Skeletal muscle satellite cell (primary cell): ENCODE measurements at regions not wholly inside any gene's neighbourhood (a gene's known extent, or its start where the extent isn't known, plus 50 kb on each side); places are given as distances from the start of the nearest gene placed in this dataset.

Experiments used
- H3K27me3 ChIP-seq: 2 replicates; pipeline ENCODE4 v1.7.0; 2013; ENCODE audit warnings: low read length; ENCODE audit not compliant: control insufficient read depth, insufficient read depth
- H3K36me3 ChIP-seq: 2 replicates; pipeline ENCODE4 v1.7.0; 2013; ENCODE audit warnings: mild to moderate bottlenecking, control low read depth, low read length; ENCODE audit not compliant: insufficient read depth
- H3K4me1 ChIP-seq: 2 replicates; pipeline ENCODE4 v1.7.0; 2013; ENCODE audit warnings: low read length; ENCODE audit not compliant: control insufficient read depth, insufficient read depth
- H3K4me2 ChIP-seq: 2 replicates; pipeline ENCODE4 v1.7.0; 2013; ENCODE audit warnings: mild to moderate bottlenecking, low read length
- H3K4me3 ChIP-seq: 2 replicates; pipeline ENCODE4 v1.7.0; 2013; ENCODE audit warnings: low read length
- H3K9ac ChIP-seq: 2 replicates; pipeline ENCODE4 v1.7.0; 2013; ENCODE audit warnings: mild to moderate bottlenecking, low read depth, low read length, moderate library complexity
- H3K9me3 ChIP-seq: replicated peaks from 2 replicates; pipeline ENCODE4 v1.7.0; 2013; ENCODE audit warnings: mild to moderate bottlenecking, control low read depth, low read length

- Histone ChIP-seq H3K9me3 (peaks cover 5% of the 10 kb centered on the region), H3K9ac (no peak overlapping the region)
These were observed 499.0 kb downstream of the RWDD3 start for GRCh38 chr1:95733031-95733430.

GRCh38 chr1:95733671-95734070 lies 499.7 kb downstream of the RWDD3 start:
- Histone ChIP-seq H3K27me3 (no peaks in the 10 kb centered on the region), H3K4me1 (no peaks in the 10 kb centered on the region)

More at GRCh38 chr1:95733031-95733430, 499.0 kb downstream of the RWDD3 start:
- H3K4me3 ChIP-seq: no peak overlapping the region
- H3K4me2 ChIP-seq: no peak overlapping the region
- no peaks in the 10 kb centered on the region for H3K36me3 ChIP-seq
- H3K27me3 ChIP-seq: no peaks in the 10 kb centered on the region
- no peaks in the 10 kb centered on the region for H3K4me1 ChIP-seq

DNA sequence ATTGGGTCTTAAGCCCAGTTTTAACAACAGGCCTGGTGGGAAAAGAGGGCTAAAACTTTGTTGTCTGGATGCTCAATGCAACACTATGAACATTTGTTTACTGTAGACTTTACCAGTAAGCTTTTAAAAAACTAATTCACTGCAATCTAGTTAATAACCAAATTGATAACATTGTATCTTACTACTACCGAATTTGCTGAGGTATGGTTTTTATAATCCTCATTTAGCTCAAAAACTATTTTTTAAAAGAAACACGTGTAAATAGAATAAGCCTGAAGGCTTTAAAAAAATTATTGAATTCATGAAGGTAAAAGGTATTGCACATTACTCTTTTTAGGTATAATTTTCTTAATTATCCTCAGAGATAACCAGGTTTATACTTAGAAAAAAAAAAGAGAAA lies 500.6 kb downstream of the RWDD3 start:
- Histone ChIP-seq H3K27me3 (no peaks in the 10 kb centered on the region), H3K9ac (no peak overlapping the region), H3K4me2 (no peak overlapping the region), H3K9me3 (peaks cover 5% of the 10 kb centered on the region), H3K4me3 (no peak overlapping the region), H3K36me3 (no peaks in the 10 kb centered on the region), H3K4me1 (no peaks in the 10 kb centered on the region)

More at GRCh38 chr1:95733671-95734070, 499.7 kb downstream of the RWDD3 start:
- Histone ChIP-seq H3K36me3 (no peaks in the 10 kb centered on the region), H3K4me3 (no peak overlapping the region), H3K4me2 (no peak overlapping the region), H3K9ac (no peak overlapping the region), H3K9me3 (peaks cover 5% of the 10 kb centered on the region)

DNA sequence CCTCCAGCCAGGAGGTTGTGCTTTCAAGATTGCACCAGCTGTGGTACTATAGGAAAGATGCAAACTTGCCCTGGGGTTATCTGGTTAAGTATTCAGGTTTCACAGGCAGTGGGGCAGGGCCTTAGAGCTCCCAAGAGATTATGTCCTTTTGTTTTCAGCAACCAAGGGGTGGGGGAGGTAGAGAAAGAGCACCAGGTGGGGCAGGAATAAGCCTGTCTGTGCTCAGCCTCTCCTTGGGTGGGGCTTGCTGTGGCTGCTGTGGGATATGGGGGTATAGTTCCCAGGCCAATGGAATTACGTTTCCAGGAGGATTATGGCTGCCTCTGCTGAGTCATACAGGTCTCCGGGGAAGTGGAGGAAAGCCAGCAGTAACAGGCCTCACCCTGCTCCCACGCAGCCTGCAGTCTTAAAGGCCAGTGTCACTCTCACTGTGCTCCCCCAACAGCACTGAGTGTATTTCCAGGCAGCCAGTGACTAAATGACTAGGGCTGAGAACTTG lies 508.6 kb downstream of the RWDD3 start:
- H3K4me2 ChIP-seq: no peak overlapping the region
- H3K4me3 ChIP-seq: no peak overlapping the region
- H3K27me3 ChIP-seq: no peaks in the 10 kb centered on the region
- H3K4me1 ChIP-seq: no peaks in the 10 kb centered on the region
- H3K9ac ChIP-seq: no peak overlapping the region
- H3K36me3 ChIP-seq: no peaks in the 10 kb centered on the region
- H3K9me3 ChIP-seq: no peaks in the 10 kb centered on the region

DNA sequence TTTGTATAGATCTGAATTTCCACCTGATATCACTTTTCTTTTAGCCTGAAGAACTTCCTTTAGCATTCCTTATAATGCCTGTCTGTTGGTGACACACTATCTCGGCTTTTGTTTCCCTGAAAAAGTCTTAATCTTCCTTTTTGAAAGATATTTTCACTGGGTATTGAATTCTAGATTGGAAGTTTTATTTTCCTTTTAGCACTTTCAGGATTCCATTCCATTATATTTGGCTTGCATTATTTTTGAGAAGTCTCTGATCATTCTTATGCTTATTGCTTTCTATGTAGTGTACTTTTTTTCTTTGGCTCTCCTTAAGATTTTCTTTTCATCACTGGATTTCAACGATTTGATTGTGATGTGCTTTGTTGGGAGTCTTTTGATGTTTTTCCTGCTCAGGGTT lies 510.7 kb downstream of the RWDD3 start:
- Histone ChIP-seq H3K9me3 (no peaks in the 10 kb centered on the region), H3K27me3 (no peaks in the 10 kb centered on the region), H3K9ac (no peak overlapping the region), H3K4me2 (no peak overlapping the region), H3K4me3 (no peak overlapping the region), H3K36me3 (no peaks in the 10 kb centered on the region), H3K4me1 (no peaks in the 10 kb centered on the region)

- Histone ChIP-seq H3K9ac (no peak overlapping the region), H3K4me1 (no peaks in the 10 kb centered on the region), H3K9me3 (peaks cover 11% of the 10 kb centered on the region), H3K4me3 (no peak overlapping the region), H3K36me3 (no peaks in the 10 kb centered on the region), H3K27me3 (no peaks in the 10 kb centered on the region), H3K4me2 (no peak overlapping the region)
These were observed 518.7 kb downstream of the RWDD3 start for GRCh38 chr1:95752515-95753381.

- H3K4me2 ChIP-seq: no peak overlapping the region
- no peaks in the 10 kb centered on the region for H3K4me1 ChIP-seq
- H3K9me3 ChIP-seq: peaks cover 11% of the 10 kb centered on the region
- no peak overlapping the region for H3K4me3 ChIP-seq
- no peak overlapping the region for H3K9ac ChIP-seq
- no peaks in the 10 kb centered on the region for H3K27me3 ChIP-seq
- no peaks in the 10 kb centered on the region for H3K36me3 ChIP-seq
These were observed 519.5 kb downstream of the RWDD3 start for GRCh38 chr1:95753382-95754016.

GRCh38 chr1:95754412-95754811 lies 520.4 kb downstream of the RWDD3 start:
- H3K9me3 ChIP-seq: peaks cover 11% of the 10 kb centered on the region
- no peaks in the 10 kb centered on the region for H3K4me1 ChIP-seq
- no peak overlapping the region for H3K4me3 ChIP-seq
- no peak overlapping the region for H3K9ac ChIP-seq
- no peak overlapping the region for H3K4me2 ChIP-seq
- no peaks in the 10 kb centered on the region for H3K27me3 ChIP-seq
- no peaks in the 10 kb centered on the region for H3K36me3 ChIP-seq

DNA sequence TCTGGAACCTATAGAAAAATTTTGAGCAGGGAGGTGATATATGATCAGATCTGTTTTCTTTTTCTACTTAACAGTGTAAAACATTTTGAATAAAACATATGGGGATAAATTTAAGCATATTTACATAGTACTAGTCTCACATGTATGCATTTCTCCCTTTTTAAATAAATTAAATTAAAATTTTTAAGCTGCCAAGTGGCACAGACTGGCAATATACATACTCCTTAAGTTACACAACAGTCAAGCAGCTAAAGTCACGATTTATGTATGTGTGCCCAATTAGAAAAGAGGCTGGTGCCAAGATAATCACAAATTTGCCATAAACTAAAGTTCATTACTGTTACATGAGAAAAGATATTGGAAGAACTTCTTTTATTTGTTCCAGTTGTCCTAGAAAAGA lies 532.0 kb downstream of the RWDD3 start:
- no peaks in the 10 kb centered on the region for H3K9me3 ChIP-seq
- no peaks in the 10 kb centered on the region for H3K27me3 ChIP-seq
- no peaks in the 10 kb centered on the region for H3K36me3 ChIP-seq
- H3K4me3 ChIP-seq: no peak overlapping the region
- H3K4me1 ChIP-seq: no peaks in the 10 kb centered on the region
- H3K9ac ChIP-seq: no peak overlapping the region
- no peak overlapping the region for H3K4me2 ChIP-seq

DNA sequence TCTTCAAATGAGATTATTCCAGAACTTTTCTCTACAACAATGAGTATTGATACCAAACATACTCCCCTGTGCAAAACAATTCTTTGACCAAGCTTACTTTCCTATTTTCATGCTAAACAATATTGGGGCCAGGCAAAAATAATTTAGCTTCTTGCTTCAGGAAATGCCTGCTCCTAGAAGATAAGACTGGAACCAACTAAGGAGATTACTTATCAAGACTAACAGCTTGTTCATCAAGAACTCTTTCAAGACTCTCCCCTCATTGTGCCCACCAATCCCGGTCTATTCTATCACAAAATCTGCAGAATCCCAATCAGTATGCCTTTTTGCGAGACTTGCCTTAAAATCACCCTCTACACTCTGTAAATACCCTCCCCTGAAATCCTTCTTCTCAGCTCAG lies 536.6 kb downstream of the RWDD3 start:
- no peak overlapping the region for H3K9ac ChIP-seq
- H3K4me2 ChIP-seq: no peak overlapping the region

GRCh38 chr1:95778217-95778616 lies 544.2 kb downstream of the RWDD3 start:
- no peaks in the 10 kb centered on the region for H3K27me3 ChIP-seq

More for the DNA sequence above, 536.6 kb downstream of the RWDD3 start:
- Histone ChIP-seq H3K4me1 (no peaks in the 10 kb centered on the region), H3K4me3 (no peak overlapping the region), H3K36me3 (no peaks in the 10 kb centered on the region), H3K27me3 (no peaks in the 10 kb centered on the region), H3K9me3 (peaks cover 6% of the 10 kb centered on the region)

More at GRCh38 chr1:95778217-95778616, 544.2 kb downstream of the RWDD3 start:
- no peak overlapping the region for H3K4me2 ChIP-seq
- no peak overlapping the region for H3K9ac ChIP-seq
- H3K36me3 ChIP-seq: no peaks in the 10 kb centered on the region
- no peak overlapping the region for H3K4me3 ChIP-seq
- peaks cover 6% of the 10 kb centered on the region for H3K9me3 ChIP-seq
- H3K4me1 ChIP-seq: no peaks in the 10 kb centered on the region
